GM21576 (cell line): ENCODE measurements at regions not wholly inside any gene's neighbourhood (a gene's known extent, or its start where the extent isn't known, plus 50 kb on each side); places are given as distances from the start of the nearest gene placed in this dataset.

ENCODE experiments used
- ATAC-seq: cut with Tn5 transposase; IDR thresholded peaks from one replicate; pipeline ENCODE4 v1.9.1; 2021; ENCODE audit warnings: mild to moderate bottlenecking, moderate library complexity; ENCODE audit not compliant: unreplicated experiment

DNA sequence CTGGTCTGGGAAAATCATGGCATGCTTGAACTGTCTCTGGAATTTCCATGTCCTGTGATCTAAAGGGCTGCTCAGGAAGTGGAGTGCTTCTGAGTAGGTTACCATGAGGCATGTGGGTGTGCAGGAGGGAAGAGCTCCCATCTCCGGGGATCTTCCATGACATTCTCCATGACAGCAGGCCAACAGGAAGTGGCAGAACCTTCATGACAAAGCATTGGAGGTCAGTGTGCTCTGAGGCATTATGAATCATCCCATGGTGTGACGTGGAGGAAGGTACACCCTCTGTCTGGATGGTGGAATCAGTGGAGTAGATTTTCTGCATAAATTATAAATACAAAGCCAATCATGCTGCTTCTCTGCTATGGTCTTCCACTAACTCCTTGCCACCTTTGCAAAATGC is 139.6 kb upstream of the E2F8 start:
- ATAC-seq, result no peak

DNA sequence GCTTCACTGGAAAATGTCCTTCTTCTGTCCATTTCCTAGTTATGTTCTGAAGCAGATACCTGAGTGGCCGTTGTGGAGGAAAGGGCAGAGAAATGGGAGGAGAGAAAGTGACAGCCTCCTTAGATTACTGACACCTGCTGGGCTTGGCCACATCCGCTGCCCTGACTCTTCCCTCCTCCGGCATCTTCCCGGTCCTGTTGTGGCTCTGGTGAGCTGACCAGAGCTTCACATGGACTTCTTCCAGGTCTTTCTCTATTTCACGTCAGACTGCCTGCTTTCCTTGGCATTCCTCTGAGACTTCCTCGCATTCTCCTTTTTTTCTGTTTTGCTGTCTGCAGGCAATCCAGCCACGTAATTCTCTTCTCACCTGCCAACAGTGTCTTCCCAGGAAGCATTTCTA is 138.7 kb upstream of the E2F8 start:
- no peak for ATAC-seq

DNA sequence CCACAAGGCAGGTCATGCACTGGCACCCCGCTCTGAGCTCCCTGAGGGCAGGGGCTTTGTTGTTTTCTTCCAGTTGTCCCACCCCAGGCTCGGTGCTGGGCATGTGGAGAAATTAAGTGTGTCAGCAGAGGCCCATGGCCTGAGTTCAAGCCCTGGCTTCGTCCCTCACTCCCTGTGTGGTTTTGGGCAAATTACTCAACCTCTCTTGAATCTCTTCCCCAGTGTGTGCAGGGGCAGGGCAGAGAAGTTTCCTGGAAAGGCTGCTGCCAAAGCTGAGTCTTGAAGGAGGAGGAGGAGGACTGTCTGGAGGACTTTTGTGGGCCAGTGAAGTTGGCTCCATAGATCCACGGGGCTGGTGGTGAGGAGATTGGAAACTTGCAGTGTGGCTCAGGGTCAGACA is 138.1 kb upstream of the E2F8 start:
- no peak for ATAC-seq

DNA sequence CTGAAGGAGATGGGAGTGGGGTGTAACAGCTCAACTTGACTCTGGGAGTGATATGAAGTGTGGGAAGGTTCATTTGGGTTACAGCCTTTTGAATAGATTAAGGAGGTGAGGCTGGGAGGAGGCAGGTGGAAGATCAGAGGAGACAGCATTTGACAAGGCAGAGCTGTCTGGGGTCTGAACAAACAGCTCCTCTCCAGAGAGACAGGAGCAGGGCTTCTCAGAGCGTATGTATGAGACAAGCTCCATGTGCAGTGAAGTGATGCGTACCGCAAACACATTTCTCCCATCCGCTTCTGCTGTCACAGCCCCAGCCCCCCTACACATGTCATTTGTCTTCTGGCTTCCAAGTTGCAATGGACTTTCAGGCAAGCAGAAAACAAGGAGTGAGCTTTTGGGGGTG is 137.1 kb upstream of the E2F8 start:
- no peak for ATAC-seq

DNA sequence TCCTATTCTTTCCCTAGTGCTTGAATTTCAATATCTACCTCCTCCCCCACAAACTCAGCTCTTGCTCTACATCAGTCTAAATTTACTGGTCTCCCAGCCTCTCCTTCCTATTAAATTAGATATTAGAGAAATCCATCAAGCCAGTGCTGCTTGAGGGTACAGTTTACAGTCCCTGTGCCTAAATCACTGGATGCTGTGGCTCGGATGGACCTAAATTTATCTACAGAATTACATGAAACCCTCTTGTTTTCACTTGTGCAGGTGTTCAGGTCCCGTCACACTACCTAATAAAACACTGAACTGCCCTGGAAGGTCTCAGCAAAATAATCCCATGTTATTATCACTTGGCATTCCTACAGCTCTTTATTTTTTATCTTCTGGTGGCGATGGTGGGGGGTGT is 134.7 kb upstream of the E2F8 start:
- ATAC-seq, result no peak

DNA sequence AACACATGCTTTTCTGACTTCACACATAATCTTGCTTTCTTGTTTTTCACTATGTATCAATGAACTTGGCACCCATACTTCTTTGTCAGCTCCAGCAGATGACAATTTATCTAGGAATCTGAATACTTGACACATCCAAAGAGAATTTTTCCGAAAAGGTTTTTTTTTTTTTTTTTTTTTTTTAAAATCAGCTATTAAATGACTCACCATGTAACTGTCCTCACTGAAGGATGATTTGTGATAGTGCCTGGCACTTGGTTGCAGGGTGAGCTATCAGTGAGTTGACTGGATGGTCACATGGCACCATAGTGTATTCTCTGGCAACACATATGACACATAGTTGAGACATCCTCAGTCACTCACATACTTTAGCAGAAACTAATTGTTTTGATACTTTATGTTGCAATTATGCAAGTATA is 133.4 kb upstream of the E2F8 start:
- ATAC-seq, result no peak

DNA sequence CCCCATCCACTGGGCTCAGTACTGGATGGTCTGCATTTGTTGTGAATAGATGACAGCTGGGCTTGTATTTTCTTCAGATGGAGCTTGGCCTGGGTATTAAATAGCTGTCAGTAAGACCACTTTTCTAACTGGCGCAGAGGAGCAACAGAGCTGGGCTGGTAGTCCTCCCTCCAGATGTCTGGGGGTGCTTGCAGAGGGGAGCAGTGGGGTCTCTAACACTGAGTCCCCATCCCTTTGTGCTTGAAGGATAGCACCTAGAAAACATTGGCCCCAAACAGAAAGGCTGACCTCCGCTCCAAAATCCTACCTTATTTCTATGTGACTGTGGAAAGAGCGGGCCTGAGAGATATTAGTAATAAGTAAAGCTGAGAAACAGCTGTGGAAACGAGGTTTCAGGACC is 131.6 kb upstream of the E2F8 start:
- no peak for ATAC-seq

DNA sequence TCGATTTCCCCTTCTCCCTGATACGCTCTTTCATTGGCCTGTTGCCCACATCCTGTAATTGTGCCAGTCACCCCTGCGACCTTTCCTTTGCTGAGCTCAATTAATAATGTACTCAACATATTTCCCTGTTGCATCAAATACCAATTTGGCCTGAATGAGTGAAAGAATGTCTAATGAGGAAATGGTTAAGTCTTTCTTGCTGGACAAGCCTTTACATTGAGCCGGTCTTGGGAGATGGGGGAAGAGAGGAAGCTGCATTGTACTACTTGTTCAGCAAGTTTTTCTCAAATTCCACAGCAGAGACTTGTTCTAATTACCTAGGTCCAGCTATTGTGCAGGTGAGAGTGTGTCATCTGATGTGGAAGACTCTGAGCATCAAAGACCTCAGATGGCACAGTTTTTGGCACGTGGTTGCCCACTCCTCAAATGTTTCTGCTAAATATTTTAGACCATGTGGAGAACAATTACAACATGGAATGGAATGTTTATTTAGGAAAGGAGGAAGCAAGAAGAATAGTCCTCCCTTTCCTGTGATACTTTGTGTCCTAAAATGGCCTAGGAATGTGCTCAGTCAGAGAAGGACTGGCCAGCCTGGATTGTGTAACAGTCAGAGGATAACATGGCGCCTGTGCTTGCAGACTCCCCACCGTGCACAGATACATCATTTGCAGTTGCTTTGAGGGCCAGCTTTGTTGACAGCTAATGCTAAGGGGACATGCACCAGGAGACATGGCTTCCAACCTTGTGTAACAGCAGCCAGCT is 129.5 kb upstream of the E2F8 start:
- ATAC-seq, result no peak

DNA sequence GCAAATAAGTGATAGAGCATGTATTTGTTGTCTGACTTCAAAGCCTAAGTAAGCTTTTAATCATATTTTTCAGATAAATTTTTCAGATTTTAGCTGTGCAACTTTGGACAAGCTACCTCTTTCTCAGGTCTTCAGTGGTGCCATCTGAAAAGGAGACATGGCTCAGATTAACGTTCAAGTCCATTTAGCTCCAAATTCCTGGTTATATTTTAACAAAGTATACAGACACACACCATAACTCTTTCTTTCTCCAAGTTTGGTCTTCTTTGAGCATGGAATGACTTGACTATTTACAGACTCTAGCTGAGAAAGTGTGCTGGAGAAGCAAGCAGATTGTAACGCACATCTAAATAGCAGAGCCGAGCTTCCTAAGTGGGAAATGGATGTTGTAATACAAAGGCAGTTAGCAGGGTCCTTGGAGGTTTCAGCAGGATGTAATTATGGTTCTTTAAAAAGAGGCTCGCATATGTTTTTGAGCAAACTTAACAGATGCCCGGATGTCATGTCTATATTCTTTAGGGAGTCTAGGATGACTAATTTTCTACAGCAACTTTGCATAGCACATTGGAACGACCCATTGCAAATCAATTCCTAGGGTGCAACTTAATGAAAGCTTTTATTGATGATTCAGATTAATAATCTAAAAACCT is 128.1 kb upstream of the E2F8 start:
- no peak for ATAC-seq

DNA sequence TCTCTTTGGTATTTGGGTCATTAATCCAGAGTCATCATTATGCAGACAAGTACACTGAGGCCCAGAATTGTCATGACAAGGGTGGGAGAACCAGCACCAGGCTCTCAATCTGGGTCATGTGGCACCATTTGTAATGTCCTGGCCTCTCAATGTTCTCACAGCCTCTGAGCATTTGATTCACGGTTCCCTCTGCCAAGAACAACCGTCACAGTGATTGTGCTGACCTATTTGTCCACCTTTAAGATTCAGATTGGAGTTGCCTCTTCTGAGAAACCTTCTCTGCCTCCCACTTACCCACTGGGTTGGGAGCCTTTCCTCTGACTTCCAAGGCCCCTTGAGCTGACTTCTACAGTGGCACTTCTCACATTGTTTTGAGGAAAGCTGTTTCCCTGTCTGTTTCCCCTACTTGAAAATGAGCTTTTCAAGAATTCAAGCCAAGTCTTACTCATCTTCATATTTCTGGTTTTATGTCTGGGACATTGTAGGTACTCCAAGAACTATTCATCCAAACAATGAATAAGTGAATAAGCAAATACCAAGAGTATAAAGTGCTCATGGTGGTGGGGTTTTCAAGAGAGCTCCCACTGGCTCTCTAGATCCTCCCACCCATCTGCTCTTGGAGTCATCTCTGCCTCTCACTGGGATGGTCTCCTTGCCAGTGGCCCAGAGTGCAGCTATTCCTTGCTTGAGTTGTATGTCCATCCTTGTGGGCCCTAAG is 126.4 kb upstream of the E2F8 start:
- ATAC-seq, result no peak

DNA sequence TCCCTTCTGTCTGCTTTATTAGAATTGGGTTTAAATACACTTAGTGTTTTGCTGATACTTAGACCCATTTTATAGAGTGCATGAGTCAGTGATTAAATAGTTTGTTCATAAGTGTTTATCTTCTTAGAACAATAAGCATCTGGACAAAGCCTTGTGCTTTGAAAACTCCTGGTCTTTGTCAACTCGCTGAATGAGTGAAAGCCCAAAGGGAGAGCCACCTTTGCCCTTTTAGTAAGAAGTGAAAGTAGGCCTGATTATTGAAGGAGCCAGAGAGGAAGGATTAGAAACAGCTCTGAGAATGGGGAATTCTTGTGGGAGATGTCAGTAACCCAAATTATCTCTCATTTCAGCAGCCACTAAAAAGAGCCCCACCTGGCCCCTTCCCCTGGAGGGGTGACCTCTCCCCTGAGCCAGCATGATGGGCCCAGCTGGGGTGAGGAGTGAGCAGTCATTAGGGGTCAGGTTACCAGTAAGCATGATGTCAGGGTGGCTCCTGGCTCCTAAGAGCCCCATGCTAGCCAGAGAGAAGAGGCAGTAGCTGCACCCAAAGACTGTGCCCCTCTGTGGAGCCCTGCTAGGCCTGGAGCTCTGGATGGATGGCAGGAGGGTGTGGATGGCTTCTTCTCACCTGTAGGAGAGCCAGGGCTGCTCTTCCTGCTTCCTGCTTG is 125.1 kb upstream of the E2F8 start:
- no peak for ATAC-seq

DNA sequence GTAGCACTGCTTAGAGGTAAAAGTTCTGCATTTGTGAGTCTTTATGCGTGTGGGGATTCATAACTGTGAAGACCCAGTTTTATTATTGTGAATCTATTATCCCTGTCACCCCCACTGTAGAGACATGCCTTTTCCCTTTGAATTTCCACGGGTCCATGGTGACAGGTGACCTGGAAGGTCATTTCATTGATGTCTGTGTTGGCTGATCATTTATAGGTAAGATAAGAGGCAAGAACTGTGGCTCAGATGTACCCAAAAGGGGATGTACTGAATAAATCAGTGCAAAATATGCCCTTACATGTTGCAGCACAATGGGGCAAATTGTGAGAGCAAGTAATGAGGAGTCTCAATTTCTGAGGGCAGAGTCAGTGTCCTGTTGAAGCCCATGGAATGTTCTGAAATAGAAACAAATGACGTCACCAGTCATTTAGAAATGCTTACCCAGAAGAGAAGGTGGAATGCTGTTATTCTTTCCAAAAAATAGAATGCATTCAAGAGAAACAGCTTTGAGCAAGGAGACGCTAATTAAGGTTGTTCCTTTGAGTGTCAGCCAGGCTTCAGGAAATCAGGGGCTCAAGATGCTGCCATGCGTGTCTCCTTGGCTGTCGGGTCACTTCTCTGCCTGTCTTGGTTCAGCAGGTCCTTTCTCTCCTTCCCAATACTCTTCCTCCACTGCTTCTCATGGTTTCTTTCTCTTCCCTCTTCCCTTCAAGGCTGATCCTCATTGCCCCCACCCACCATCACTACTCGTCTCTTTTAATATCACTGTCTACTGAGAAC is 118.7 kb upstream of the E2F8 start:
- no peak for ATAC-seq

DNA sequence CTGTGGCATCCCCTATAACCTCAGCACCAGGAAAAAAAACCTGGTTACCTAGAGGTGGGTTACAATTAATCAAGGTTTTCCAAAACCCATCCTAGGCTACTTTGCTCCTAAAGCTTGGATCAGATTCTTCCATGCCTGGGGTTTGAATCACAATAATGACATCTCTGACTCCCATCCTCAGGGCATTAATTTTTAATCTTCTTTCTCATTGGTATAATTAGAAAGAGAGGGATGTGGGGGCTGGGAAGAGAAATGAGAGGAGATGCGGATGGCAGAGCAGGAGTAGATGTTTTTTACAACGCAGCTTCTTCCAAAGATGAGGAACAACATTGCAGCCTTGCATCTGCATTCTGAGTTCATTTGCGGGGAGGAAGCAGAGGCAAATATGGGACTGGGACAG is 117.2 kb upstream of the E2F8 start:
- ATAC-seq, result no peak

DNA sequence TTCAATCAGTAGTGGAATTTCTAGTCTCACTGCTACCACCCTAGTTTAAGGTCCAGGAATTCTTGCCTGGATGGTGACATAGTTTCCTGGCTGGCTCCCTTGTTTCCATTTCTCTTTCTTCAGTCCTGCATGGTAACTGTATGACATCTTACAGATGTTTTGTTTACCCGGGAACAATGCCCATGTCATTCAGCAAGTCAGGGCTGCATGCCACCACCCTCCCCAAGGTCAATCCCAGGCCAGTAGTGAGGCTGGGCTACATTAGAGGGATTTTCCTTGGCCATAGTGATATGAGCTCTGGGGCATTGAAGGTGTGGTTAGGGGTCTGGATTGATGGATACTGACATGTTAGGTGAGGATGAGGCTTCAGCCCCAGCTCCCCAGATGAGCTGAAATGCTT is 114.9 kb upstream of the E2F8 start:
- no peak for ATAC-seq

DNA sequence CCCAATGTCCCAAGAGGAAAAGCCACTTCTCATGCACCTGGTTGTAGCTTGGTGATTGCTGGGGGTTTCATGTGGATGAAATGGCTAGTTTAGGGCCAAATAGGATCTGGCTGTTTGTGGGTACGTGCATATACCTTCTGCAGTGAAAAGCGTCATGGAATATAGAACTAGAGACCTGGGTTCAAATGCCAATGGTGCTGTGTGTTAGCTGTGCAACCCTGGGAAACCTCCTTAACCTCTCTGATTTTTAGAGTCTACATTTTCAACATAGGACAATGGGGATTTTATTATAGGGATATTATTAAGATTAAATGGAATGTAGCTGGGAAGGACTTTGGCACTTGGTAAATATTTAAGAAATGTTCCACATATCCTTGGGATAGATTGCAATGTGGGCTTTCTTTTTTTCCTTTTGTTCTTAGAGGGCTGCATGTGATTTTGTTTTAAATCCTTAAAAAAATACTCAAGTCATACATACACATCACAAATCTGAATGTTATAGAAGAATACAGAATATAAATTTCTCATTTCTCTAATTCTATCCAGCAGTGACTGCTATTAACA is 112.6 kb upstream of the E2F8 start:
- ATAC-seq, result no peak

DNA sequence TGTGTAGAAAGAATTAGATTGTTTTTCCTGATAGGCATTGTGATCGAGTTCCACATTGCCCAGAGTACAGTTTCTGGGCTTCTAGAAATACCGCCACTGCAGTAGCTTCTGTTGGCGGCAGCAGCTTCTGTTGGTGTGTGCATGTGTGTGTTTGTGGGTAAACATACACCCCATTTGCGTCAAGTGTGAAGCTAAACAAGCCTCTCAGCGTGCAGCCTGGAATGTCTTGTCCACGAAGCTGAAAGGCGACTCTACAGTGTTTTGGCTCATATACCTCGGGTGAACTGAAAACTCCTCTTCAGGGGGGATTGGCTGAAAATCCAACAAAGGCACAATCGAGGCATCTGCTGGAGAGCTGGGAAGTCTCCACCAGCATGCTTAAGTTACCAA is 112.0 kb upstream of the E2F8 start:
- no peak for ATAC-seq

DNA sequence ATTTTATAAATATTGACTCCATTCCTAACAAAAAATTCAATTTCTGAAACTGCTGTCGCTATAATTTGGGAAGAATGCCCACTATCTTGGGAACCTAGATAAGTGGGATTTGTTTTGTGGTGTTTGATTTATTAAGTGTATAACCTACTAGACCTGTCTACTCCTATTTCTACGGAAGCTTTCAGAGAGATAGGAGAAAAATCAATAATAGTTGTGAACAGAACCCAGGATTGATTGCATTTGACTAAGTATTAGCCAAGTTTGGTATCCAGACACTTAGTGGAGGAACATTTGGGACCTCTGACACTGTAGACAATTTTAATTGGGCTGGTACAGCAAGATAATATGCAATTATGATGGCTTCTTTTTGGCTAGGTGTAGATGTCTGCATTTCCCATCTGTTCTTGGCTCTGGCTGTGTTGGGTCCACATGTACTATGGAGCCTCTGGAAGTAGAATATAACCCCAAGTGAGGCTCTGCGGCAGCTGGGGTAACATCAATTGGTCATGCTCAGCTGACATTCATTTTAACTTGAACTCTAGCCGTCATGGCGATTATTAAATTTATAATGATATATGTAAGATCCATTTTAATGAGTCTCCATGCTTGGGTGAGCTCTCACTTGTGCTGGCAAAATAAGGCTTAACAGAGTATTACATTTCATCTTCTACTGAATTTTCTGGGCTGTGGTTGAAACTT is 111.5 kb upstream of the E2F8 start:
- ATAC-seq, result no peak

DNA sequence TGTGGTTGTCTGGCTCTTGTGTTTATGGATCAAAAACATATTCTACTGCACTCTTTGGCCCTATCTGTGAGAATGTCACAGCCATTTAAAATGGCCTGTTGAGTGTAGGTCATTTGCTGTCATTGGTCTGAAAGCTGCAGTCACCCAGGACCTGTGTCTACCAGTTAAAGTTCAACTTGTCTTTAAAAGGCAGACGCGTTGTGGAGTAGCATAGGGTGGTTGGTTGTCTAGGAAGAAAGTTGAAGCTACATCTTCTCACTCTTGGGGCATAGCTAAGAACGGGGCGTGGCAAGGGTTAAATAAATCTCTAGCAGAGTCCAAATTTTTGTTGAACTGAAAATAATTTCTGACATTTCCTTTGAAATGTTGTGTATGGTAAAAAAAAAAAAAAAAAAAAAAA is 110.7 kb upstream of the E2F8 start:
- ATAC-seq, result no peak

DNA sequence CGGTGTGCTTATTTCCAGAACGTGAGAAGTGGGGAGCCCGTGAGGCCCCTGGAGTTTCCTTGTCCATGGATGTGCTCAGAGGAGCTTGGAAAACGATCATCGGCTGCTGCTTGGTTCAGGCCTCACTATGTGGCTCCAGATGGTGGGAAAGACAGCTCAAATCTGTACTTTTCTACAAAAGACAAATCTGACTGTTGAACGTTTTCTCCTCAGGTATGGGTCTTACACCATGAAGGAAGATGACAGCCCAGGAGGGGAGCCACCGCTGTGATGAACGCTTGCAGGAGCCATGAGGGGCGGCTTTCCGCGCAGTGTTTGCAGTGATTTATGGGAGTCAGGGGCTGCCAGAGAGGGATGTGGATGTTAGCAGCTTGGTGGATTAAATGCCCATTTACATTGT is 109.4 kb upstream of the E2F8 start:
- no peak for ATAC-seq
